Mucosa of descending colon (tissue), 3 donors: ENCODE measurements at regions not wholly inside any gene's neighbourhood (a gene's known extent, or its start where the extent isn't known, plus 50 kb on each side); places are given as distances from the start of the nearest gene placed in this dataset.

Experiments used
- ATAC-seq: fragments of 200-7000 bp; cut with Tn5 transposase; one replicate; pipeline ENCODE4 v1.9.1; 2020; ENCODE audit warnings: mild to moderate bottlenecking, moderate library complexity
- DNase-seq, 3 donors: peaks; one replicate each; pipeline ENCODE4 v3.0.0-alpha.2; 2020
- H3K36me3 ChIP-seq: fragments of 200-600 bp; one replicate; pipeline ENCODE4 v1.8.0; 2021; ENCODE audit warnings: low read depth, mild to moderate bottlenecking
- H3K4me1 ChIP-seq: fragments of 200-600 bp; one replicate; pipeline ENCODE4 v1.8.0; 2021; ENCODE audit warnings: low read depth, mild to moderate bottlenecking
- H3K4me3 ChIP-seq: fragments of 200-600 bp; one replicate; pipeline ENCODE4 v1.8.0; 2021; ENCODE audit warnings: mild to moderate bottlenecking
- H3K9me3 ChIP-seq: fragments of 200-600 bp; one replicate; pipeline ENCODE4 v1.8.0; 2021; ENCODE audit warnings: mild to moderate bottlenecking
- CTCF ChIP-seq: fragments of 200-600 bp; IDR thresholded peaks from one replicate; pipeline ENCODE4 v1.8.0; 2022; ENCODE audit warnings: antibody characterized with exemption, mild to moderate bottlenecking
- intact Hi-C, 2 donors: fragments of 100-400 bp; cut with DNase I in 1 of 2; cut with micrococcal nuclease in 1 of 2; formaldehyde crosslinking; loops; one replicate each; pipeline versions ENCODE4 v1.11.0 to v1.11.1; 2022; cut with DNase I, micrococcal nuclease
- donor health status: DM: no; HTN: no; CAD: no; lungs with moderate emphysema.
- donor health status: DM: no; HTN: no; CAD: no.
- donor health status: DM: no; HTN: yes; CAD: no.

- ATAC-seq (no peak), DNase-seq (no peak)
- no peak for TF ChIP-seq CTCF
- Histone ChIP-seq H3K36me3 (no peaks in the 10 kb centered on the region), H3K4me3 (no peak overlapping the region), H3K4me1 (no peaks in the 10 kb centered on the region), H3K9me3 (no peaks in the 10 kb centered on the region)
- intact Hi-C loops, result no loop called here
Measured at GRCh38 chr7:156043416-156044178, 231.3 kb upstream of the SHH start.

- DNase-seq (no peak), ATAC-seq (no peak)
- Histone ChIP-seq H3K4me3 (no peak overlapping the region), H3K9me3 (no peaks in the 10 kb centered on the region), H3K36me3 (no peaks in the 10 kb centered on the region), H3K4me1 (no peaks in the 10 kb centered on the region)
- intact Hi-C loops, result no loop called here
- no peak for TF ChIP-seq CTCF
Measured at GRCh38 chr7:156041398-156041797, 229.1 kb upstream of the SHH start.

- H3K9me3 ChIP-seq, result no peaks in the 10 kb centered on the region
- H3K4me1 ChIP-seq, result no peaks in the 10 kb centered on the region
- ATAC-seq (no peak), DNase-seq (no peak)
- H3K4me3 ChIP-seq, result no peak overlapping the region
- intact Hi-C loops, result no loop called here
- H3K36me3 ChIP-seq, result no peaks in the 10 kb centered on the region
- TF ChIP-seq CTCF, result no peak
Measured at GRCh38 chr7:156039971-156040677, 227.9 kb upstream of the SHH start.

- Histone ChIP-seq H3K36me3 (no peaks in the 10 kb centered on the region), H3K4me3 (no peak overlapping the region), H3K9me3 (no peaks in the 10 kb centered on the region), H3K4me1 (no peaks in the 10 kb centered on the region)
- intact Hi-C loops, result no loop called here
- no peak for TF ChIP-seq CTCF
- DNase-seq (no peak), ATAC-seq (no peak)
Measured at GRCh38 chr7:156039194-156039593, 226.9 kb upstream of the SHH start.

- no peak for TF ChIP-seq CTCF
- intact Hi-C loops, result no loop called here
Measured at GRCh38 chr7:156038345-156038744, 226.1 kb upstream of the SHH start.

More at GRCh38 chr7:156038345-156038744, 226.1 kb upstream of the SHH start:
- no peak for DNase-seq
- no peak for ATAC-seq
- H3K36me3 ChIP-seq, result no peaks in the 10 kb centered on the region
- no peaks in the 10 kb centered on the region for H3K9me3 ChIP-seq
- no peak overlapping the region for H3K4me3 ChIP-seq
- H3K4me1 ChIP-seq, result no peaks in the 10 kb centered on the region
